AG04450 (cell line): ENCODE measurements at regions not wholly inside any gene's neighbourhood (a gene's known extent, or its start where the extent isn't known, plus 50 kb on each side); places are given as distances from the start of the nearest gene placed in this dataset.

Experiments
- CTCF ChIA-PET: fragments of 300-600, 350-600 bp; formaldehyde crosslinking; extraction: SDS; loops from one replicate; lab custom pipeline; 2022; ENCODE audit warnings: antibody characterized with exemption, inconsistent platforms; lab: Charles Lee
- POLR2A ChIA-PET: fragments of 350-600 bp; formaldehyde crosslinking; extraction: SDS; loops from one replicate; lab custom pipeline; 2021; ENCODE audit warnings: antibody characterized with exemption, inconsistent platforms; lab: Yijun Ruan, JAX
- DNase-seq: peaks from one replicate; pipeline ENCODE4 v3.0.0-alpha.2; 2011; ENCODE audit warnings: low read depth, low spot score
- H3K27ac ChIP-seq: one replicate; pipeline ENCODE4 v1.5.1; 2012; ENCODE audit warnings: low read depth, low read length, control low read depth
- H3K27me3 ChIP-seq: one replicate; pipeline ENCODE4 v1.6.0; 2012; ENCODE audit warnings: low read length; ENCODE audit not compliant: control insufficient read depth, insufficient read depth
- H3K4me3 ChIP-seq: 2 replicates; pipeline ENCODE4 v1.5.1; 2011; ENCODE audit warnings: mild to moderate bottlenecking, low read depth, low read length, control low read depth
- H3K9me3 ChIP-seq: 2 replicates; pipeline ENCODE4 v1.5.1; 2012; ENCODE audit warnings: low read length; ENCODE audit not compliant: control insufficient read depth, insufficient read depth
- TF ChIP-seq, protein P1 (sequence below): IDR thresholded peaks from 2 replicates; pipeline ENCODE4 v1.5.1; 2011; ENCODE audit warnings: low read depth, low read length, control low read depth, inconsistent platforms

DNA sequence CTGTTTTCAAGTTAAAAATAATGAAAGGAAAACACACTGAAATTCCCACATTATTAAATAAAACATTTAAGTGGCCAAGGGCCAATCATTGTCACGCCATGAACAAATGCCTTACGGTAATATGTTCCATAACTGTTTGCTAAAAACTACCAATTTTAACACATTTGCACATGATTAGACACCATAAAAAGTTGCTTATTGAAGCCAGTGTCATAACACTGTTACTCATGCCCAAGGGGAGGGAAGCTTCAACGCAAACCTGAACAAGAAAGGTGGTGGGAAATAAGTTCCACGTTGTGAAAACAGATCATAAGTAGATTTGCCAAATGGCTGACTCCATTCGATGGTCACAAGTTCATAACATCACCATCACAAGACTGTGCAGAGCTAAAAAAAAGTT lies 739.3 kb upstream of the FAM241A start:
- TF ChIP-seq, protein P1, sequence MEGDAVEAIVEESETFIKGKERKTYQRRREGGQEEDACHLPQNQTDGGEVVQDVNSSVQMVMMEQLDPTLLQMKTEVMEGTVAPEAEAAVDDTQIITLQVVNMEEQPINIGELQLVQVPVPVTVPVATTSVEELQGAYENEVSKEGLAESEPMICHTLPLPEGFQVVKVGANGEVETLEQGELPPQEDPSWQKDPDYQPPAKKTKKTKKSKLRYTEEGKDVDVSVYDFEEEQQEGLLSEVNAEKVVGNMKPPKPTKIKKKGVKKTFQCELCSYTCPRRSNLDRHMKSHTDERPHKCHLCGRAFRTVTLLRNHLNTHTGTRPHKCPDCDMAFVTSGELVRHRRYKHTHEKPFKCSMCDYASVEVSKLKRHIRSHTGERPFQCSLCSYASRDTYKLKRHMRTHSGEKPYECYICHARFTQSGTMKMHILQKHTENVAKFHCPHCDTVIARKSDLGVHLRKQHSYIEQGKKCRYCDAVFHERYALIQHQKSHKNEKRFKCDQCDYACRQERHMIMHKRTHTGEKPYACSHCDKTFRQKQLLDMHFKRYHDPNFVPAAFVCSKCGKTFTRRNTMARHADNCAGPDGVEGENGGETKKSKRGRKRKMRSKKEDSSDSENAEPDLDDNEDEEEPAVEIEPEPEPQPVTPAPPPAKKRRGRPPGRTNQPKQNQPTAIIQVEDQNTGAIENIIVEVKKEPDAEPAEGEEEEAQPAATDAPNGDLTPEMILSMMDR, result no peak
- Histone ChIP-seq H3K4me3 (no peak overlapping the region), H3K27me3 (no peaks in the 10 kb centered on the region), H3K9me3 (no peaks in the 10 kb centered on the region), H3K27ac (no peak overlapping the region)
- ChIA-PET CTCF (no interaction called here), POLR2A (no interaction called here)
- no peak for DNase-seq

DNA sequence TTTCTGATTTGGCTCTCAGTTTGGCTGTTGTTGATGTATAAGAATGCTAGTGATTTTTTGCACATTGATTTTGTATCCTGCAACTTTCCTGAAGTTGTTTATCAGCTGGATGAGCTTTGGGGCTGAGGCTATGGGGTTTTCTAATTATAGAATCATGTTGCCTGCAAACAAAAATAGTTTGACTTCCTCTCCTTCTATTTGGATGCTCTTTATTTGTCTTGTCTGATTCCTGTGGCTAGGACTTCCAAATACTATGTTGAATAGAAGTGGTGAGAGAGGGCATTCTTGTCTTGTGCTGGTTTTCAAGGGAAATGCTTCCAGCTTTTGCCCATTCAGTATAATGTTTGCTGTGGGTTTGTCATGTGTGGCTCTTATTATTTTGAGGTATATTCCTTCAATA lies 734.7 kb upstream of the FAM241A start:
- no peak for DNase-seq
- TF ChIP-seq, protein P1, result no peak

DNA sequence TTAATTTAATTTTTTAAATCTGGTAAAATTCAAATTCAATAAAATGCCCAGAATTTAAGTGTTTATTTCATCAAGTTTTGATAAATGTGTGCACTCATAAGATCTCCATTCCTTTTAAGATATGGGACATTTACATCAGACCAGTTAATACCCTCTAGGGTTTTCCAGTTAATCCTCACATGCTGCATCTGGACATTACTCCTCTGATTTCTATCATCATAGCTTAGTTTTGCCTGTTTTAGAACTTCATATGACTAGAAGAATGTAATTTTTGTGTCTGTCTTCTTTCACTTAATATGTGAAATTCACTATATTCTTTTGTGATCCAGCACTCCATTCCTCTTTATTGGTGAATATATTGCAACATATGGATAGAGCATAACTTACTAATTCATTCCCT lies 727.7 kb upstream of the FAM241A start:
- DNase-seq, result no peak
- TF ChIP-seq, protein P1, result no peak
- Histone ChIP-seq H3K27ac (no peak overlapping the region), H3K4me3 (no peak overlapping the region), H3K27me3 (no peaks in the 10 kb centered on the region), H3K9me3 (no peaks in the 10 kb centered on the region)
- ChIA-PET CTCF (no interaction called here), POLR2A (no interaction called here)

More for the DNA sequence above, 734.7 kb upstream of the FAM241A start:
- Histone ChIP-seq H3K27me3 (no peaks in the 10 kb centered on the region), H3K9me3 (no peaks in the 10 kb centered on the region), H3K27ac (no peak overlapping the region), H3K4me3 (no peak overlapping the region)
- ChIA-PET POLR2A (no interaction called here), CTCF (interaction anchor here (0.6 kb wide), 1 partner anchor 179 kb away, joined by 3 read pairs; no protein-coding TSS in a partner anchor)

DNA sequence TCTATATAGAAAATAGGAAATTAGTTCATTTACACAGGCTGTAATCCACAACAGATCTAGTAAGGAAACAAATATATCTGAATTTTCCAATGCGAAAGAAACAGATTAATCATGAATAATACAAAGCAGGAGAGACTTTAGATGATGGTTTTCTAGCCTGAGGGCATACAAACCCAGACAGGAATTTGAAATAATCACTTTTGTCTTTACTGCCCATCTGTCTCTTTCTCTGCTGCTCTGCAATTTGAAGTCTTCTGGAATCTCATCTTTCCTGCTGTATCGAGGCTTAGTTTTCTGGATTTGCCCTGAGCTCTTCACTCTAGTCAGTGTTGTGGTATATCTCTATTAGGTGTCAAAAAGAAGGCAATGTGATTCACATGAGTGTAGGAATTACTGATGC lies 711.8 kb upstream of the FAM241A start:
- H3K4me3 ChIP-seq, result no peak overlapping the region
- TF ChIP-seq, protein P1, result no peak
- DNase-seq, result no peak
- ChIA-PET POLR2A (no interaction called here), CTCF (no interaction called here)
- H3K9me3 ChIP-seq, result no peaks in the 10 kb centered on the region
- no peaks in the 10 kb centered on the region for H3K27me3 ChIP-seq
- H3K27ac ChIP-seq, result no peak overlapping the region

DNA sequence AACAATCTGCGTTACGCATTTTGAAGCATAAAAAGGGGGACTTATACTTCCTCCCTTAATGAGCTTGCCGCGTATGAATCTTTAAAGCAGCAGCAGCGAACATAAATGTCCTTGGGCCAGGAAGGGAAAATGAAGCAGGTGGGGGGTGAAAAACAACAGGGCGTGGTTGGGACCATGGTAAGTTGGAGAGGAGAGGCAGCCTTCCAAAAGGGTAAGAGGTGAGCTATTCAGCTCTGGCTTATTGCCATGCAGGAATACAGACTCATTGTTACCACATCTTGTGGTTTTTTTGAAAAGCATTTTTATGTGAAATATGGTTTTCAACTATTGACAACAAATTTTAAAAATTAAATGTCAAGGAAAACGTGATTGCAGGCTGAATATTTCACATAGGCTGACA lies 710.7 kb upstream of the FAM241A start:
- CTCF ChIA-PET, result interaction anchor here (0.9 kb wide), 1 partner anchor 153 kb away, joined by 4 read pairs; no protein-coding TSS in a partner anchor
- Histone ChIP-seq H3K27ac (no peak overlapping the region), H3K27me3 (no peaks in the 10 kb centered on the region), H3K9me3 (no peaks in the 10 kb centered on the region), H3K4me3 (no peak overlapping the region)
- POLR2A ChIA-PET, result no interaction called here
- DNase-seq, result no peak
- TF ChIP-seq, protein P1, result no peak
